Keratinocyte (primary cell): ENCODE measurements at regions not wholly inside any gene's neighbourhood (a gene's known extent, or its start where the extent isn't known, plus 50 kb on each side); places are given as distances from the start of the nearest gene placed in this dataset.

Source experiments
- DNase-seq: peaks from one replicate; pipeline ENCODE4 v3.0.0-alpha.2; 2011; ENCODE audit warnings: low read depth, missing footprints, low spot score
- FAIRE-seq: peaks from 2 replicates; lab custom pipeline; 2011; peaks lifted over from hg19 to GRCh38; lab: Jason Lieb, UNC
- H2AFZ ChIP-seq: 2 replicates; pipeline ENCODE4 v1.6.0; 2012; ENCODE audit warnings: low read length, control low read depth, inconsistent platforms; ENCODE audit not compliant: control insufficient read depth
- H3K27ac ChIP-seq: 2 replicates; pipeline ENCODE4 v1.5.1; 2011; ENCODE audit warnings: low read length; ENCODE audit not compliant: control insufficient read depth, insufficient read depth
- H3K27me3 ChIP-seq: 3 replicates; pipeline ENCODE4 v1.6.0; 2011; ENCODE audit warnings: low read length; ENCODE audit not compliant: control insufficient read depth, insufficient read depth; ENCODE audit errors: extremely low read depth
- H3K36me3 ChIP-seq, 2 experiments: 2 replicates in 1 of 2; 3 replicates in 1 of 2; pipeline ENCODE4 v1.5.1; 2011; ENCODE audit warnings: low read length in 2 of 2, mild to moderate bottlenecking in 1 of 2; ENCODE audit not compliant: control insufficient read depth in 2 of 2, insufficient read depth in 2 of 2; ENCODE audit errors: extremely low read depth in 1 of 2
- H3K4me1 ChIP-seq: 3 replicates; pipeline ENCODE4 v1.5.1; 2011; ENCODE audit warnings: low read length; ENCODE audit not compliant: control insufficient read depth, insufficient read depth; ENCODE audit errors: extremely low read depth
- H3K4me2 ChIP-seq: 3 replicates; pipeline ENCODE4 v1.6.0; 2011; ENCODE audit warnings: low read depth, low read length; ENCODE audit not compliant: control insufficient read depth, insufficient read depth; ENCODE audit errors: extremely low read depth
- H3K4me3 ChIP-seq, 3 experiments: fragments of 200-600 bp in 1 of 3; sonication (generic) in 1 of 3; 2 replicates in 2 of 3; 3 replicates in 1 of 3; pipeline ENCODE4 v1.5.1; 2011 to 2016; ENCODE audit warnings: low read length in 3 of 3, mild to moderate bottlenecking in 3 of 3, control low read depth in 2 of 3, inconsistent platforms in 1 of 3, low read depth in 1 of 3, mixed read lengths in 1 of 3, mixed run types in 1 of 3, moderate library complexity in 1 of 3; ENCODE audit not compliant: control insufficient read depth in 2 of 3, insufficient read depth in 2 of 3; ENCODE audit errors: extremely low read depth in 1 of 3
- H3K79me2 ChIP-seq: 2 replicates; pipeline ENCODE4 v1.6.0; 2012; ENCODE audit warnings: low read length; ENCODE audit not compliant: control insufficient read depth, insufficient read depth
- H3K9ac ChIP-seq: 3 replicates; pipeline ENCODE4 v1.6.0; 2011; ENCODE audit warnings: low read length; ENCODE audit not compliant: control insufficient read depth, insufficient read depth; ENCODE audit errors: extremely low read depth
- H3K9me1 ChIP-seq: 3 replicates; pipeline ENCODE4 v1.6.0; 2011; ENCODE audit warnings: low read length; ENCODE audit not compliant: control insufficient read depth, insufficient read depth; ENCODE audit errors: extremely low read depth
- H3K9me3 ChIP-seq: 2 replicates; pipeline ENCODE4 v1.5.1; 2012; ENCODE audit warnings: low read depth, low read length; ENCODE audit not compliant: control insufficient read depth
- H4K20me1 ChIP-seq: 3 replicates; pipeline ENCODE4 v1.6.0; 2011; ENCODE audit warnings: low read length; ENCODE audit not compliant: control insufficient read depth, insufficient read depth; ENCODE audit errors: extremely low read depth
- CTCF ChIP-seq, 3 experiments: IDR thresholded peaks in 1 of 3; conservative IDR thresholded peaks in 1 of 3; optimal IDR thresholded peaks in 1 of 3; 2 replicates in 2 of 3; 3 replicates in 1 of 3; pipeline versions ENCODE3 to v1.5.1; 2011; ENCODE audit warnings: low read length in 3 of 3, mild to moderate bottlenecking in 3 of 3, moderate library complexity in 2 of 3, control low read depth in 1 of 3, inconsistent platforms in 1 of 3; ENCODE audit not compliant: insufficient read depth in 2 of 3; ENCODE audit errors: extremely low read depth in 1 of 3
- EZH2 ChIP-seq: IDR thresholded peaks from one replicate; pipeline ENCODE4 v1.6.1; 2012; ENCODE audit warnings: inconsistent platforms, mild to moderate bottlenecking, low read length, moderate library complexity
- dilution Hi-C: fragments of 300-500 bp; cut with MboI; formaldehyde crosslinking; loops from one replicate; pipeline ENCODE4 v1.7.0; 2020; ENCODE audit warnings: low sequenced_read_pairs; ENCODE audit not compliant: extremely low pct_ligation_motif_present

- Histone ChIP-seq H3K36me3 (no peaks in the 10 kb centered on the region), H3K27me3 (peaks cover 5% of the 10 kb centered on the region), H3K4me2 (no peak overlapping the region), H3K4me3 (no peak overlapping the region), H3K9me3 (no peaks in the 10 kb centered on the region), H3K79me2 (no peaks in the 10 kb centered on the region), H3K9me1 (no peaks in the 10 kb centered on the region), H3K4me1 (no peaks in the 10 kb centered on the region), H3K27ac (no peak overlapping the region), H2AFZ (no peak overlapping the region), H3K9ac (no peak overlapping the region), H4K20me1 (no peaks in the 10 kb centered on the region)
- DNase-seq (no peak), FAIRE-seq (no peak)
- TF ChIP-seq EZH2 (no peak), CTCF (optimal IDR thresholded peaks at IDR 0.05 in 1 of 3, IDR thresholded peaks at IDR 0.05 in 1 of 3, conservative IDR thresholded peaks at IDR 0.05 in 1 of 3; ENCODE audit: extremely low read depth in 1 of 3, insufficient read depth in 2 of 3, low read length in 3 of 3) (no peak)
- dilution Hi-C loops, result no loop called here
Observed at GRCh38 chr11:116507849-116508695, 264.7 kb downstream of the BUD13 start.

- no peaks in the 10 kb centered on the region for H3K36me3 ChIP-seq
- no peak overlapping the region for H3K4me2 ChIP-seq
- FAIRE-seq (no peak), DNase-seq (no peak)
- no peaks in the 10 kb centered on the region for H3K4me1 ChIP-seq
- no peaks in the 10 kb centered on the region for H3K9me3 ChIP-seq
- TF ChIP-seq CTCF (optimal IDR thresholded peaks at IDR 0.05 in 1 of 3, IDR thresholded peaks at IDR 0.05 in 1 of 3, conservative IDR thresholded peaks at IDR 0.05 in 1 of 3; ENCODE audit: extremely low read depth in 1 of 3, insufficient read depth in 2 of 3, low read length in 3 of 3) (no peak), EZH2 (no peak)
- no peak overlapping the region for H2AFZ ChIP-seq
- H3K4me3 ChIP-seq, result no peak overlapping the region
- no peak overlapping the region for H3K27ac ChIP-seq
- no peaks in the 10 kb centered on the region for H3K79me2 ChIP-seq
- no peaks in the 10 kb centered on the region for H3K9me1 ChIP-seq
- H4K20me1 ChIP-seq, result no peaks in the 10 kb centered on the region
- peaks cover 12% of the 10 kb centered on the region for H3K27me3 ChIP-seq
- no peak overlapping the region for H3K9ac ChIP-seq
- dilution Hi-C loops, result no loop called here
Observed at GRCh38 chr11:116507016-116507415, 265.8 kb downstream of the BUD13 start.
